Small intestine (tissue), 7 donors: ENCODE measurements at regions not wholly inside any gene's neighbourhood (a gene's known extent, or its start where the extent isn't known, plus 50 kb on each side); places are given as distances from the start of the nearest gene placed in this dataset.

Experiments
- DNase-seq, 2 donors: peaks; one replicate each; pipeline versions ENCODE4 v3.0.0 to v3.0.0-alpha.2; 2013
- FAIRE-seq: peaks from 2 replicates; lab custom pipeline; 2012; peaks lifted over from hg19 to GRCh38; lab: Jason Lieb, UNC
- H3K27ac ChIP-seq, 3 donors: one replicate each; pipeline ENCODE4 v1.5.1; 2013; ENCODE audit warnings: low read length in 2 of 3, mild to moderate bottlenecking in 2 of 3, control low read depth in 1 of 3, inconsistent platforms in 1 of 3, low read depth in 1 of 3, moderate library complexity in 1 of 3
- H3K27me3 ChIP-seq, 3 donors: one replicate each; pipeline ENCODE4 v1.6.1; 2013; ENCODE audit warnings: low read length in 3 of 3, inconsistent platforms in 1 of 3; ENCODE audit not compliant: control insufficient read depth in 3 of 3, insufficient read depth in 3 of 3
- H3K36me3 ChIP-seq, 3 donors: one replicate each; pipeline ENCODE4 v1.6.1; 2013; ENCODE audit warnings: low read length in 3 of 3, inconsistent platforms in 1 of 3, low read depth in 1 of 3, mild to moderate bottlenecking in 1 of 3, moderate library complexity in 1 of 3; ENCODE audit not compliant: control insufficient read depth in 3 of 3, insufficient read depth in 2 of 3
- H3K4me1 ChIP-seq, 3 donors: one replicate each; pipeline ENCODE4 v1.6.1; 2013; ENCODE audit warnings: low read length in 2 of 3, inconsistent platforms in 1 of 3, low read depth in 1 of 3, mild to moderate bottlenecking in 1 of 3, moderate library complexity in 1 of 3; ENCODE audit not compliant: control insufficient read depth in 3 of 3, insufficient read depth in 2 of 3
- H3K4me3 ChIP-seq, 3 donors: one replicate each; pipeline ENCODE4 v1.5.1; 2013; ENCODE audit warnings: low read length in 3 of 3, control low read depth in 1 of 3, inconsistent platforms in 1 of 3, low read depth in 1 of 3, mild to moderate bottlenecking in 1 of 3, moderate library complexity in 1 of 3
- H3K9me3 ChIP-seq, 2 donors: one replicate each; pipeline ENCODE4 v1.6.1; 2013; ENCODE audit warnings: low read depth in 1 of 2, low read length in 1 of 2; ENCODE audit not compliant: control insufficient read depth in 2 of 2, insufficient read depth in 1 of 2
- WGBS, 3 donors: extraction: QIAGEN DNeasy Blood & Tissue Kit; methylation state at CpG; one replicate each; pipeline ENCODE4 v1.1.7; 2013; 5-methylcytosine and 5-hydroxymethylcytosine counted together
- donor health status: healthy with polysubstance abuse.
- donor health status: control.
- donor health status: control.
- donor health status: Bipolar disorder and iron deficiency.
- donor health status: healthy.

DNA sequence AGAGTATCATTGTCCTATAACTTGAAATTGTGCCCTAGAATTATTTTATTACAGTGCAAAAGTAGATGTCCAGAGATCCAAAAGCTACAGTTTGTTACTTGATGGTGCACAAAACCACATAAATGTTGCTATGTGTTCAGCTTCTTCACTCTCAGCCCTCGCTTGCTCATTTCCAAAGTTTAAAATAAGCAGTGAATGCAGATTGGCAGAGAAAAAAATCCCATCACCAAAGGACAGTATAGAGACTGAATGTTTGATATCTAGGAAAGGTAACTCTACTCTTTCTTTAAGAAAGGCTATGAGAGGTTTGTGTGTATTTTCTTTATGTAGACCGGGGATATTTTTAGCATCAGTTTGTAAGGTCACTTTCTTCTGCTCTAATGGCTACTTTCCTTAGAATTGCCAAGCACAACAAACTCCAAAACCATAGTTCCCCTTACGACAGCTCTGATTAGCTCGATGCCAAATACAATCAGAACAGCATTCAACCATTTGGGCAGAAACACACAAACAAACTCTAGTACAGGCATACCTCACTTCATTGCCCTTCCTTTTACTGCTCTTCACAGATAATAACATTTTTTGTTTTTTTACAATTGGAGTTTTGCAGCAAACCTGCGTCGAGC lies 164.1 kb upstream of the CCDC54 start:
- no peak overlapping the region for H3K27ac ChIP-seq
- H3K36me3 ChIP-seq: no peaks in the 10 kb centered on the region
- 77 to 88% (median 82%) methylated on average over 6 of the region's 6 CpGs for WGBS, 3 donors
- H3K9me3 ChIP-seq: no peaks in the 10 kb centered on the region
- FAIRE-seq (no peak), DNase-seq (no peak)
- H3K4me1 ChIP-seq: no peaks in the 10 kb centered on the region
- H3K27me3 ChIP-seq: no peaks in the 10 kb centered on the region
- no peak overlapping the region for H3K4me3 ChIP-seq

DNA sequence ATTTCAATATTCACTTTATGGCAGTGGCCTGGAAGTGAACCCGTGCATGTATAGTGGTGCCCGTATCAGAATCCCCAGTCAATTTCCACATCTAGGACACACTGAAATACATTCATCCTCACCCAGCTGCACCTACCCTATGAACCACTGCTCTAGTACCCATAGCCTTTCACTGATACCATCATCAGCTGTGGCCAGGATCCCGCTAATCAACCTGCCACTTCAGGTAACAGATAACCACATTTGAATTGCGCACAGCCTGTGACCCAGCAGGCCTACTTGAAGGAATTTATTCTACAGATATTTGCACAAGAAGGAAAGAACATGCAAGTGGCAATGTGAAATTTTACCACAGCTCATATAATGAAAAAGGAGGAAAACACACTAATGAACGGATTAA lies 161.0 kb upstream of the CCDC54 start:
- no peak overlapping the region for H3K27ac ChIP-seq
- H3K36me3 ChIP-seq: no peaks in the 10 kb centered on the region
- WGBS, 3 donors: 90 to 94% (median 92%) methylated on average over 5 of the region's 5 CpGs
- no peak overlapping the region for H3K4me3 ChIP-seq
- H3K27me3 ChIP-seq: no peaks in the 10 kb centered on the region
- no peaks in the 10 kb centered on the region for H3K9me3 ChIP-seq
- H3K4me1 ChIP-seq: no peaks in the 10 kb centered on the region
- no peak for FAIRE-seq
- DNase-seq: no peak

- H3K9me3 ChIP-seq: no peaks in the 10 kb centered on the region
- 84 to 93% (median 85%) methylated on average over 3 of the region's 3 CpGs for WGBS, 3 donors
- no peaks in the 10 kb centered on the region for H3K4me1 ChIP-seq
- no peak overlapping the region for H3K27ac ChIP-seq
- no peaks in the 10 kb centered on the region for H3K27me3 ChIP-seq
- no peak for FAIRE-seq
- H3K4me3 ChIP-seq: no peak overlapping the region
- H3K36me3 ChIP-seq: no peaks in the 10 kb centered on the region
- DNase-seq: no peak
Measured at GRCh38 chr3:107216711-107217110, 160.5 kb upstream of the CCDC54 start.

DNA sequence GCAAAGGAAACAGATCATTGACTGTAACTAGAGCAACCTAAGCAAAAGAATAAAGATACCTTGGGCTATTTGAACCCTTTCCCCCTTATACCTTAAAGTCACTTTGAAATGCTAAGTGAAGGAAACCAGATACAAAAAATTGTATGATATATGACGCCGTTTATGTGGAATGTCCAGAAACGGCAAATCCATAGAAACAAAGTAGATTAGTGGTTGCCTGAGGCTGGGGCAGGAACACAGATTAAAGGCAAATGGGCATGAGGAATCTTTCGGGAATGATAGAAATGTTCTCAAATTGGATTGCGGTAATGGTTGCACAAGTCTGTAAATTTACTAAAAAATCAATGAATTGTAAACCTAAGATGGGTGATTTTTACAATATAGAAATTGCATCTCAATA lies 160.1 kb upstream of the CCDC54 start:
- Histone ChIP-seq H3K36me3 (no peaks in the 10 kb centered on the region), H3K9me3 (no peaks in the 10 kb centered on the region), H3K27me3 (no peaks in the 10 kb centered on the region), H3K4me3 (no peak overlapping the region), H3K4me1 (no peaks in the 10 kb centered on the region), H3K27ac (no peak overlapping the region)
- WGBS, 3 donors: 85 to 91% (median 90%) methylated on average over 5 of the region's 5 CpGs
- FAIRE-seq: no peak
- no peak for DNase-seq

- 81 to 90% (median 88%) methylated on average over 5 of the region's 5 CpGs for WGBS, 3 donors
- H3K36me3 ChIP-seq: no peaks in the 10 kb centered on the region
- no peak overlapping the region for H3K4me3 ChIP-seq
- no peaks in the 10 kb centered on the region for H3K4me1 ChIP-seq
- FAIRE-seq: no peak
- H3K27ac ChIP-seq: no peak overlapping the region
- DNase-seq: no peak
- H3K27me3 ChIP-seq: no peaks in the 10 kb centered on the region
- no peaks in the 10 kb centered on the region for H3K9me3 ChIP-seq
Measured at GRCh38 chr3:107218864-107219269, 158.4 kb upstream of the CCDC54 start.

- no peaks in the 10 kb centered on the region for H3K9me3 ChIP-seq
- no peak overlapping the region for H3K4me3 ChIP-seq
- FAIRE-seq (no peak), DNase-seq (no peak)
- no peaks in the 10 kb centered on the region for H3K36me3 ChIP-seq
- 89 to 97% (median 94%) methylated on average over 1 of the region's 1 CpG for WGBS, 3 donors
- no peaks in the 10 kb centered on the region for H3K27me3 ChIP-seq
- H3K27ac ChIP-seq: no peak overlapping the region
- no peaks in the 10 kb centered on the region for H3K4me1 ChIP-seq
Measured at GRCh38 chr3:107220538-107220937, 156.7 kb upstream of the CCDC54 start.

DNA sequence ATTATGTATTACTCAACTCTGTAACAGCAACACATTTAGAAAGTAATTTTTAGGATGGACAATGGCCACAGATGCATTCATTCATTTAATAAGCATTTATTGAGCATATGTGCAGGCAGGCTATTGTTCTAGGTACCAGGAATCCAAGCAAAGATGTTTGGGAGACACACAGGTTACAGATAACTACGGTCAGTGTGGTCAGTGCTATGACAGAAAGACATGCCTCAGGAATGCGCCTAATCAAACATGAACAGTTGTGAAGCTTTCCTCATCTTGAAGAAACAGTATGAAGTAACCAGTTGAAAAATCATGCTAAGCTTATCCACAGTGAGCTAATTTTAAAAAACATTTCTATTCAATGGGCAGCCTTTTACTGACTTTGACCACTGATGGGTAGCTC lies 155.4 kb upstream of the CCDC54 start:
- no peak overlapping the region for H3K4me3 ChIP-seq
- no peaks in the 10 kb centered on the region for H3K36me3 ChIP-seq
- WGBS, 3 donors: 84 to 89% (median 85%) methylated on average over 2 of the region's 2 CpGs
- DNase-seq: no peak
- no peaks in the 10 kb centered on the region for H3K4me1 ChIP-seq
- H3K27ac ChIP-seq: no peak overlapping the region
- FAIRE-seq: no peak
- H3K27me3 ChIP-seq: no peaks in the 10 kb centered on the region
- no peaks in the 10 kb centered on the region for H3K9me3 ChIP-seq

- no peak for FAIRE-seq
- WGBS, 3 donors: 56 to 76% (median 68%) methylated on average over 4 of the region's 4 CpGs
- H3K27me3 ChIP-seq: no peaks in the 10 kb centered on the region
- H3K4me3 ChIP-seq: no peak overlapping the region
- no peaks in the 10 kb centered on the region for H3K4me1 ChIP-seq
- H3K9me3 ChIP-seq: no peaks in the 10 kb centered on the region
- H3K27ac ChIP-seq: no peak overlapping the region
- DNase-seq: no peak
- no peaks in the 10 kb centered on the region for H3K36me3 ChIP-seq
Measured at GRCh38 chr3:107222907-107223306, 154.3 kb upstream of the CCDC54 start.

DNA sequence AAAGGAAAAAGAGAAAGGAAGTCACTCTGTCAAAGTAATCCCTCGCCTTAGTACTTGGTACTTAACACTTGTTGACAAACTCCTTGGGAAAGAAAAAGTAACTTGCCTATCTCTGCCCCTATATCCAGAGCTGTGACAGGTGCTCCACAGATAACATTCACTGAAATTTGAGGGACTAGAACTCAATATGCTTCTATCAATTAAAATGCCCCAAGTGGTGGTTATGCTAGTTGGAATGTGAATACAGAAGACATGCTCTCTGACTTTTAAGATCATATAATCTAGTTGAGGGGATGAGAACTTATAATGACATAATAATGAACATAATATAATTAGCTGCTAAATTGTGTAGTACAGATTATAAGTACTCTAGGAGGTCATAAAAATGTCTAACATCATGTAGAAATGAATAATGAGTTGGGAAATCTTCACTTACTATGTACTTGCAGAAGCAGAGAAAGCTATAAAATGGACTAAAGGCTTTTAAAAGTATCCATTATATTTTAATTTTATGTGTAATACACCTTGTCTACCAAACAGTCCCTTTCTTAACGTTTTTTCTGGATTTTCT lies 153.1 kb upstream of the CCDC54 start:
- Histone ChIP-seq H3K27ac (no peak overlapping the region), H3K9me3 (no peaks in the 10 kb centered on the region), H3K27me3 (no peaks in the 10 kb centered on the region), H3K4me3 (no peak overlapping the region), H3K4me1 (no peaks in the 10 kb centered on the region), H3K36me3 (no peaks in the 10 kb centered on the region)
- FAIRE-seq (no peak), DNase-seq (no peak)
- 38 to 57% (median 53%) methylated on average over 2 of the region's 2 CpGs for WGBS, 3 donors
